SK-N-SH (cell line): ENCODE measurements at regions not wholly inside any gene's neighbourhood (a gene's known extent, or its start where the extent isn't known, plus 50 kb on each side); places are given as distances from the start of the nearest gene placed in this dataset.

Experiments
- EP300 ChIP-seq, 2 experiments: IDR thresholded peaks; 2 replicates each; pipeline versions ENCODE4 v1.4.0 to v1.6.1; 2012; ENCODE audit warnings: borderline replicate concordance in 1 of 2, low read depth in 1 of 2, low read length in 1 of 2
- NFIC ChIP-seq: IDR thresholded peaks from 2 replicates; pipeline ENCODE4 v1.4.0; 2012; ENCODE audit warnings: borderline replicate concordance
- POLR2AphosphoS5 ChIP-seq: IDR thresholded peaks from 2 replicates; pipeline ENCODE4 v1.6.1; 2012; ENCODE audit warnings: low read depth, low read length
- RAD21 ChIP-seq: IDR thresholded peaks from 2 replicates; pipeline ENCODE4 v1.6.1; 2012; ENCODE audit warnings: mild to moderate bottlenecking, low read length
- SIN3A ChIP-seq: IDR thresholded peaks from 2 replicates; pipeline ENCODE4 v1.6.1; 2012; ENCODE audit warnings: low read depth, mild to moderate bottlenecking, low read length, moderate library complexity, borderline replicate concordance
- TF ChIP-seq, protein P1 (sequence below): IDR thresholded peaks from 2 replicates; pipeline ENCODE4 v1.4.0; 2012; ENCODE audit warnings: low read depth, borderline replicate concordance
- TF ChIP-seq, protein P2 (sequence below): fragments of 150-350 bp; IDR thresholded peaks from 2 replicates; pipeline ENCODE4 v1.6.1; 2017; ENCODE audit warnings: antibody characterized with exemption, low read length, low read depth, borderline replicate concordance
- TF ChIP-seq, protein P3 (sequence below): fragments of 200-600 bp; sonication (generic); IDR thresholded peaks from 2 replicates; pipeline ENCODE4 v1.6.1; 2017; ENCODE audit warnings: antibody characterized with exemption, mild to moderate bottlenecking, moderate library complexity
- TF ChIP-seq, protein P4 (sequence below): IDR thresholded peaks from 2 replicates; pipeline ENCODE4 v1.6.1; 2012; ENCODE audit warnings: mild to moderate bottlenecking, low read depth, low read length, moderate library complexity
- TF ChIP-seq, protein P5 (sequence below): fragments of 150-350 bp; IDR thresholded peaks from 2 replicates; pipeline ENCODE4 v1.6.1; 2016; ENCODE audit warnings: mild to moderate bottlenecking, low read depth, low read length

DNA sequence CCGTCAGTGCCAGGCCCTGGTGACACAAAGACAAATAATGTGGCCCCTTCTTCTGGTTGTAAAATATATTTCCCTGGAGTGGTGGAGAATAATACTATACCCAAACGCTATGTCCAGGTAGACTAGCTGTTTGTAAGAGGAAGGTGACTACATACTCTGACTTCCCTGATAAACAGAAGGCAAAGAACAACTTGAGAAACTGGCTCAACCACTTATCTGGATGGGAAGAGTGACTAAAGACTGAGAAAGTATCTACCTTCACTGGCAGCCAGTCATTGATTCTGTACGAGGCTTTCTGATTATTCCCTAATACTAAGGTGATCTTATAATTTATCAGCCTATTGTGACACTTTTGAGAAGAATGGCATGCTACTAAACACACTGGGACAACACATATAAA, 569.7 kb downstream of the EPHA7 start:
- TF ChIP-seq RAD21 (no peak), EP300 (IDR thresholded peaks at IDR 0.05; ENCODE audit: borderline replicate concordance in 1 of 2, low read depth in 1 of 2, low read length in 1 of 2) (no peak), SIN3A (no peak), NFIC (no peak), POLR2AphosphoS5 (no peak)
- TF ChIP-seq, protein P1, sequence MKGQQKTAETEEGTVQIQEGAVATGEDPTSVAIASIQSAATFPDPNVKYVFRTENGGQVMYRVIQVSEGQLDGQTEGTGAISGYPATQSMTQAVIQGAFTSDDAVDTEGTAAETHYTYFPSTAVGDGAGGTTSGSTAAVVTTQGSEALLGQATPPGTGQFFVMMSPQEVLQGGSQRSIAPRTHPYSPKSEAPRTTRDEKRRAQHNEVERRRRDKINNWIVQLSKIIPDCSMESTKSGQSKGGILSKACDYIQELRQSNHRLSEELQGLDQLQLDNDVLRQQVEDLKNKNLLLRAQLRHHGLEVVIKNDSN: no peak
- TF ChIP-seq, protein P2, sequence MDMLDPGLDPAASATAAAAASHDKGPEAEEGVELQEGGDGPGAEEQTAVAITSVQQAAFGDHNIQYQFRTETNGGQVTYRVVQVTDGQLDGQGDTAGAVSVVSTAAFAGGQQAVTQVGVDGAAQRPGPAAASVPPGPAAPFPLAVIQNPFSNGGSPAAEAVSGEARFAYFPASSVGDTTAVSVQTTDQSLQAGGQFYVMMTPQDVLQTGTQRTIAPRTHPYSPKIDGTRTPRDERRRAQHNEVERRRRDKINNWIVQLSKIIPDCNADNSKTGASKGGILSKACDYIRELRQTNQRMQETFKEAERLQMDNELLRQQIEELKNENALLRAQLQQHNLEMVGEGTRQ: no peak
- TF ChIP-seq, protein P3, sequence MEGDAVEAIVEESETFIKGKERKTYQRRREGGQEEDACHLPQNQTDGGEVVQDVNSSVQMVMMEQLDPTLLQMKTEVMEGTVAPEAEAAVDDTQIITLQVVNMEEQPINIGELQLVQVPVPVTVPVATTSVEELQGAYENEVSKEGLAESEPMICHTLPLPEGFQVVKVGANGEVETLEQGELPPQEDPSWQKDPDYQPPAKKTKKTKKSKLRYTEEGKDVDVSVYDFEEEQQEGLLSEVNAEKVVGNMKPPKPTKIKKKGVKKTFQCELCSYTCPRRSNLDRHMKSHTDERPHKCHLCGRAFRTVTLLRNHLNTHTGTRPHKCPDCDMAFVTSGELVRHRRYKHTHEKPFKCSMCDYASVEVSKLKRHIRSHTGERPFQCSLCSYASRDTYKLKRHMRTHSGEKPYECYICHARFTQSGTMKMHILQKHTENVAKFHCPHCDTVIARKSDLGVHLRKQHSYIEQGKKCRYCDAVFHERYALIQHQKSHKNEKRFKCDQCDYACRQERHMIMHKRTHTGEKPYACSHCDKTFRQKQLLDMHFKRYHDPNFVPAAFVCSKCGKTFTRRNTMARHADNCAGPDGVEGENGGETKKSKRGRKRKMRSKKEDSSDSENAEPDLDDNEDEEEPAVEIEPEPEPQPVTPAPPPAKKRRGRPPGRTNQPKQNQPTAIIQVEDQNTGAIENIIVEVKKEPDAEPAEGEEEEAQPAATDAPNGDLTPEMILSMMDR: no peak
- TF ChIP-seq, protein P4, sequence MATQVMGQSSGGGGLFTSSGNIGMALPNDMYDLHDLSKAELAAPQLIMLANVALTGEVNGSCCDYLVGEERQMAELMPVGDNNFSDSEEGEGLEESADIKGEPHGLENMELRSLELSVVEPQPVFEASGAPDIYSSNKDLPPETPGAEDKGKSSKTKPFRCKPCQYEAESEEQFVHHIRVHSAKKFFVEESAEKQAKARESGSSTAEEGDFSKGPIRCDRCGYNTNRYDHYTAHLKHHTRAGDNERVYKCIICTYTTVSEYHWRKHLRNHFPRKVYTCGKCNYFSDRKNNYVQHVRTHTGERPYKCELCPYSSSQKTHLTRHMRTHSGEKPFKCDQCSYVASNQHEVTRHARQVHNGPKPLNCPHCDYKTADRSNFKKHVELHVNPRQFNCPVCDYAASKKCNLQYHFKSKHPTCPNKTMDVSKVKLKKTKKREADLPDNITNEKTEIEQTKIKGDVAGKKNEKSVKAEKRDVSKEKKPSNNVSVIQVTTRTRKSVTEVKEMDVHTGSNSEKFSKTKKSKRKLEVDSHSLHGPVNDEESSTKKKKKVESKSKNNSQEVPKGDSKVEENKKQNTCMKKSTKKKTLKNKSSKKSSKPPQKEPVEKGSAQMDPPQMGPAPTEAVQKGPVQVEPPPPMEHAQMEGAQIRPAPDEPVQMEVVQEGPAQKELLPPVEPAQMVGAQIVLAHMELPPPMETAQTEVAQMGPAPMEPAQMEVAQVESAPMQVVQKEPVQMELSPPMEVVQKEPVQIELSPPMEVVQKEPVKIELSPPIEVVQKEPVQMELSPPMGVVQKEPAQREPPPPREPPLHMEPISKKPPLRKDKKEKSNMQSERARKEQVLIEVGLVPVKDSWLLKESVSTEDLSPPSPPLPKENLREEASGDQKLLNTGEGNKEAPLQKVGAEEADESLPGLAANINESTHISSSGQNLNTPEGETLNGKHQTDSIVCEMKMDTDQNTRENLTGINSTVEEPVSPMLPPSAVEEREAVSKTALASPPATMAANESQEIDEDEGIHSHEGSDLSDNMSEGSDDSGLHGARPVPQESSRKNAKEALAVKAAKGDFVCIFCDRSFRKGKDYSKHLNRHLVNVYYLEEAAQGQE: no peak
- TF ChIP-seq, protein P5, sequence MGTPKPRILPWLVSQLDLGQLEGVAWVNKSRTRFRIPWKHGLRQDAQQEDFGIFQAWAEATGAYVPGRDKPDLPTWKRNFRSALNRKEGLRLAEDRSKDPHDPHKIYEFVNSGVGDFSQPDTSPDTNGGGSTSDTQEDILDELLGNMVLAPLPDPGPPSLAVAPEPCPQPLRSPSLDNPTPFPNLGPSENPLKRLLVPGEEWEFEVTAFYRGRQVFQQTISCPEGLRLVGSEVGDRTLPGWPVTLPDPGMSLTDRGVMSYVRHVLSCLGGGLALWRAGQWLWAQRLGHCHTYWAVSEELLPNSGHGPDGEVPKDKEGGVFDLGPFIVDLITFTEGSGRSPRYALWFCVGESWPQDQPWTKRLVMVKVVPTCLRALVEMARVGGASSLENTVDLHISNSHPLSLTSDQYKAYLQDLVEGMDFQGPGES: no peak
